NT2/D1 (cell line): ENCODE measurements at regions not wholly inside any gene's neighbourhood (a gene's known extent, or its start where the extent isn't known, plus 50 kb on each side); places are given as distances from the start of the nearest gene placed in this dataset.
"Not testable (repeated sequence)": the region's sequence is repeated elsewhere in the genome, so short reads cannot be mapped to it uniquely, and the experiment has no call there.

Experiments
- DNase-seq: peaks from one replicate; pipeline ENCODE4 v3.0.0-alpha.2; 2011; ENCODE audit warnings: low read depth, low spot score
- H3K27me3 ChIP-seq: 2 replicates; pipeline ENCODE4 v1.6.0; 2011; ENCODE audit warnings: mild to moderate bottlenecking; ENCODE audit not compliant: insufficient read length, insufficient read depth
- H3K36me3 ChIP-seq: 2 replicates; pipeline ENCODE4 v1.6.1; 2011; ENCODE audit warnings: mild to moderate bottlenecking, low read length, mixed read lengths; ENCODE audit not compliant: insufficient read depth, insufficient read length
- H3K4me1 ChIP-seq: 2 replicates; pipeline ENCODE4 v1.5.1; 2011; ENCODE audit not compliant: insufficient read depth, insufficient read length
- H3K4me3 ChIP-seq: 2 replicates; pipeline ENCODE4 v1.5.1; 2011; ENCODE audit warnings: low read depth; ENCODE audit not compliant: insufficient read length
- H3K9ac ChIP-seq: 2 replicates; pipeline ENCODE4 v1.6.0; 2011; ENCODE audit warnings: low read depth; ENCODE audit not compliant: insufficient read length
- H3K9me3 ChIP-seq: 2 replicates; pipeline ENCODE4 v1.5.1; 2011; ENCODE audit warnings: mild to moderate bottlenecking, low read length; ENCODE audit not compliant: insufficient read depth
- SUZ12 ChIP-seq: IDR thresholded peaks from 2 replicates; pipeline ENCODE4 v1.6.1; 2011; ENCODE audit not compliant: insufficient read length, insufficient read depth; ENCODE audit errors: extremely low read depth
- YY1 ChIP-seq: IDR thresholded peaks from 2 replicates; pipeline ENCODE4 v1.6.1; 2011; ENCODE audit not compliant: insufficient read length, insufficient read depth
- ZNF274 ChIP-seq: IDR thresholded peaks from 2 replicates; pipeline ENCODE4 v1.6.1; 2011; ENCODE audit warnings: mild to moderate bottlenecking, low read depth, low read length

- DNase-seq: peak; percentile 5
- Histone ChIP-seq H3K9ac (no peak overlapping the region), H3K27me3 (no peaks in the 10 kb centered on the region), H3K9me3 (no peaks in the 10 kb centered on the region), H3K4me1 (no peaks in the 10 kb centered on the region), H3K36me3 (no peaks in the 10 kb centered on the region), H3K4me3 (no peak overlapping the region)
- TF ChIP-seq YY1 (no peak), SUZ12 (no peak), ZNF274 (no peak)
Measured at GRCh38 chr15:26065723-26066122, 202.6 kb upstream of the ATP10A start.

DNA sequence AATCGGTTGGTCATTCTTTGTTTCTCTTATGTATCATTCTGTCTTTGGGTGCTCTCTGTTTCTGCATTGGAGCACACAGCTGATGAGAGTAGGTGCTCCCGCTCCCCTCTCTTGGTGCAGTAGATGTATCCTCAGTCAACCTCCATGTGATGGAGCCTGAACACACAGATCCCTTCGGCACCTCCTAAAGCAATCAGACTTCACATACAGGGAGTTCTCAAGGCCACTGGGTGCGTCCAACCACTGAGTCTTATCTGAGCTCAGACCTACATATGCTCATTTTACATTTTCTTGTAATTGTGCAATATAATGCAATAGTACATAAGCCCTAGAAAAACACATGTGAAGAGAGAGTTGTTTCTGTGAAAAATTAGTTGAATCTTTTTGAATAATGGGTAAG, 198.1 kb upstream of the ATP10A start:
- no peak overlapping the region for H3K4me3 ChIP-seq
- H3K9ac ChIP-seq: no peak overlapping the region
- H3K27me3 ChIP-seq: no peaks in the 10 kb centered on the region
- no peaks in the 10 kb centered on the region for H3K36me3 ChIP-seq
- no peak for DNase-seq
- TF ChIP-seq YY1: no peak
- TF ChIP-seq ZNF274: no peak
- no peak for TF ChIP-seq SUZ12
- H3K9me3 ChIP-seq: peaks cover 5% of the 10 kb centered on the region; the same call in 1 of the 2 replicates
- H3K4me1 ChIP-seq: no peaks in the 10 kb centered on the region

DNA sequence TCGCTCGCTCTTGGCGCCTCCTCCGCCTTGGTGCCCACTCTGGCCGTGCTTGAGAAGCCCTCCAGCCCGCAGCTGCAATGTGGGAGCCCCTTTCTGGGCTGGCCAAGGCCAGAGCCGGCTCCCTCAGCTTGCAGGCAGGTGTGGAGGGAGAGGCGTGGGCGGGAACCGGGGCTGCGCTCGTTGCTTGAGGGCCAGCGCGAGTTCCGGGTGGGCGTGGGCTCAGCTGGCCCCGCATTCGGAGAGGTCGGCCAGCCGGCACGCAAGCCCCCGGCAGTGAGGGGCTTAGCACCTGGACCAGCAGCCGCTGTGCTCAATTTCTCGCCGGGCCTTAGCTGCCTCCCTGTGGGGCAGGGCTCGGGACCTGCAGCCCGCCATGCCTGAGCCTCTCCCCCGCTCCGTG, 193.6 kb upstream of the ATP10A start:
- not testable (repeated sequence) for H3K36me3 ChIP-seq, H3K4me1 ChIP-seq, H3K27me3 ChIP-seq, H3K9ac ChIP-seq, DNase-seq, H3K9me3 ChIP-seq, H3K4me3 ChIP-seq

DNA sequence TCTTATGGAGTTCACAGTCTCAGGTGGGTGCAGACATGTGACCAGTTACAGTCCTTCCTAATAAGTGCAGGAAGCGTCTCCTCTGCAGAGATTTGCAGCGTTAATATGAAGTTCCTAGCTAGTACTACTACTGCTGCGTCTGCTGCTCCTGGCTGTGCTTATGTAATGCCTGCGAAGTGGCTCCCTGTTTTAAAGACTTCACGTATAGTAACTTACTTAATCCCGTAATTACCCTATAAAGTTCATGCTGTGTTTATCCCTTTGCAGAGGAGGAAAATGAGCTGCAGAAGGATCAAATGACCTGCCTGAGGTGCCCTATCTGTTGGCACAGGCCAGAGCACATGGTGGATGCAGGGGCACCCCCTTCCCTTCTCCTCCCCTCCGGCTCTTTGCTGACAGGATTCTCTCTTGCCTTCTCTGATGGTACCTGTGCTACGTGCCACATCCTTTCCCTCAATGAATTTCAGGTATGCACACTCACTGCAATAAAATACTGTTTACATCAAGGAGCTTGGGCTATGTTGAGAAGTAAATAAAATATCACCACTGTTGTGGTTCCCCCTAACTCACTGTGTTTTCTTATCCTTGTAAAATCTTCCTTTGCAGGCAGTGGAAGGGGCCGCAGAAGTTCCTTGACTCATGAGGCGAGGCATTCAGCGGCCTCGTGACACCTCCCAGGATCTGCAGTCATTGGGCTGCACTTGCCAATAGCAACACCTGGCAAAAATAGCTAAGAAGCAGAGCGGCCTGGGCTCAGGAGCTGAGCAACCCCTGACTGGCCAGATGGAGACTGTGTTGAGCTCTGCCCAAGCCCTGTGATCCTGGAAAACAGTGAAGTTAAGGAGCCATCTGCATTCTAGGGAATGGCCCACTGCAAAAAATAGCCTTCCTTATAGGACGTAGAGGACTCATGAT, 188.9 kb upstream of the ATP10A start:
- no peaks in the 10 kb centered on the region for H3K4me1 ChIP-seq
- DNase-seq: no peak
- no peak overlapping the region for H3K4me3 ChIP-seq
- TF ChIP-seq YY1: no peak
- no peak for TF ChIP-seq SUZ12
- no peak for TF ChIP-seq ZNF274
- no peaks in the 10 kb centered on the region for H3K36me3 ChIP-seq
- no peaks in the 10 kb centered on the region for H3K9me3 ChIP-seq
- no peaks in the 10 kb centered on the region for H3K27me3 ChIP-seq
- H3K9ac ChIP-seq: no peak overlapping the region

DNA sequence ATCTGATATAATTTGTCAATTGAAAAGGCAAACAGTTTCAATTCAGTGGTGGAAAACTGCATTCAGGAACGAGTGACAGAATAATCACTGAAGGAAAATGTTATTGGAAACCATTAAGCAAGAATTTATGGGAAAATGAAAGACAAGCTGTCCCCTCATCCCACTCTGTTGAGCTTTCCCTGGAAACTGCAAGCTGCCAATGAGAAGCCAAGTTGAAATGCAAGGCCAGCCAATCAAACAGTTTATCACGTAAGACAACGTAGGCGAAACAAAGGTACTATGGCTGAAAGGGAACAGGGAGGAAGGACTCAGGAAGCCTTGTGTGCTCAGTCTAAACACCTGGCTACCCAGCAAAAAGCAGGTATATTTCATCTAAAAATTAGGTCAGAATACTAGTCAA, 187.9 kb upstream of the ATP10A start:
- Histone ChIP-seq H3K27me3 (no peaks in the 10 kb centered on the region), H3K36me3 (no peaks in the 10 kb centered on the region), H3K4me3 (no peak overlapping the region), H3K9me3 (no peaks in the 10 kb centered on the region), H3K9ac (no peak overlapping the region), H3K4me1 (no peaks in the 10 kb centered on the region)
- DNase-seq: no peak
- TF ChIP-seq ZNF274: no peak
- TF ChIP-seq SUZ12: no peak
- no peak for TF ChIP-seq YY1

DNA sequence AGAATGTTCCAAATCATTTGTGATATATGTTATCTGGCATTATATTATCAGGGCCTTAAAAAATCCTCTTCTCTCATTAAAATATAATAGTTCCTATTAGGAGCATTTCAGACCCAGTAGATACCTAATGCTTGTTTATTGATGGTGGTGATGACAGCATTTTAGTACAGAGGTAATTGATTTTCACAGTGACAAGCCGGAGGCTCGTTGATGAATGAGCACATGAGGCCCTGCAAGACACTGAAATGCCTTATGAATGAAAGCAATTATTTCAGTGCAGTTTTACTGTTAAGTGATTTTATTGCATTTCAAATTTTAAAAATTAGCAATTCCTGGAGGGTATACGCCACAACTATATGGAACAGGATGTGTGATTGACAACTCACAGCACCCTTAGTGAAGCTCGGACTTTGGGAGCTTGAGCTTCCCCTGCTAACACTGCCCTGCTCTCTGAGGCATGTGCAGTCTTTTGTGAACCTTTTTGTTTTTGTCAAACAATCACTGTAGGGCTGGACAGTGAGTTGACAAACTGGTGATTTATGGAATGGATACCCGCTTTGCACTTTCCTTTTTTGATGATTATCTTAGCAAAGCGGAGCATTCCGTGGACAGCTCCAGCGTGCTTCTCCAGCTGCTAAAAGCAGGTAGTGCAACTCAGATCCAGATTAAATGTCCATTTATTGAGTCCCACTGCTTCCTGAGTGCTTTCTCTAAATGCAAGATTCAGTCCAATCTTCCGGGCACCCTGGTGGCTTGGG, 187.0 kb upstream of the ATP10A start:
- H3K9me3 ChIP-seq: no peaks in the 10 kb centered on the region
- no peak for TF ChIP-seq SUZ12
- no peak for TF ChIP-seq ZNF274
- TF ChIP-seq YY1: no peak
- no peak for DNase-seq
- H3K4me1 ChIP-seq: no peaks in the 10 kb centered on the region
- no peaks in the 10 kb centered on the region for H3K27me3 ChIP-seq
- no peak overlapping the region for H3K4me3 ChIP-seq
- no peak overlapping the region for H3K9ac ChIP-seq
- H3K36me3 ChIP-seq: no peaks in the 10 kb centered on the region

GRCh38 chr15:26048669-26049068, 185.5 kb upstream of the ATP10A start:
- no peaks in the 10 kb centered on the region for H3K9me3 ChIP-seq
- H3K4me1 ChIP-seq: no peaks in the 10 kb centered on the region
- H3K9ac ChIP-seq: no peak overlapping the region
- no peak for DNase-seq
- no peak overlapping the region for H3K4me3 ChIP-seq
- no peaks in the 10 kb centered on the region for H3K27me3 ChIP-seq
- no peak for TF ChIP-seq YY1
- TF ChIP-seq SUZ12: no peak
- no peak for TF ChIP-seq ZNF274
- no peaks in the 10 kb centered on the region for H3K36me3 ChIP-seq

DNA sequence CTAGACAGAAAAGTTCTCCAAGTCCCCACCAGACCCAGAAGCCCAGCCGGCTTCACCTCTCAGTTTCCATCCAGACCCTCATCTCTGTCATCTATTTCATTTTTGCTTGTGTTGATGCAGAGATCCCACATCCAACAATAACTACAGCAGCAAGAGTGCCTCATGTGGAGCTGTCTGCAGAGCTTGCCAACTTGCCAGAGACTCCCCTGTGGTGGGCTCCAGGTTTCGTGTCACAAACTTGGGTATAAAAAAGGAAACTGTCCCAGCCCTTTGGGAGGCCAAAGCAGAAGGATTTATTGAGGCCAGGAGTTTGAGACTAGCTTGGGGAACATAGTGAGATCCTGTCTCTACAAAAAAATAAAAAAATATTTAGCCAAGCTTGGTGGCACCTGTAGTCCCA, 182.4 kb upstream of the ATP10A start:
- no peaks in the 10 kb centered on the region for H3K9me3 ChIP-seq
- no peaks in the 10 kb centered on the region for H3K36me3 ChIP-seq
- TF ChIP-seq ZNF274 (no peak), YY1 (no peak), SUZ12 (no peak)
- no peak overlapping the region for H3K9ac ChIP-seq
- no peak overlapping the region for H3K4me3 ChIP-seq
- H3K4me1 ChIP-seq: no peaks in the 10 kb centered on the region
- no peaks in the 10 kb centered on the region for H3K27me3 ChIP-seq
- no peak for DNase-seq
